Peyer's patch (tissue), 4 donors: ENCODE measurements at regions not wholly inside any gene's neighbourhood (a gene's known extent, or its start where the extent isn't known, plus 50 kb on each side); places are given as distances from the start of the nearest gene placed in this dataset.
A peak's percentile ranks its signal among the peaks of the same experiment; 100 is the strongest.

Source experiments
- DNase-seq, 3 donors: peaks; one replicate each; pipeline ENCODE4 v3.0.0-alpha.2; 2017 to 2019
- H3K27ac ChIP-seq, 4 donors: fragments of 200-600 bp; sonication (generic); one replicate each; pipeline ENCODE4 v1.5.1; 2016 to 2019
- H3K27me3 ChIP-seq, 2 donors: fragments of 200-600 bp; sonication (generic); one replicate each; pipeline ENCODE4 v1.5.1; 2019
- H3K36me3 ChIP-seq, 3 donors: fragments of 200-600 bp; sonication (generic); one replicate each; pipeline ENCODE4 v1.5.1; 2016 to 2019
- H3K4me1 ChIP-seq, 4 donors: fragments of 200-600 bp; sonication (generic); one replicate each; pipeline ENCODE4 v1.5.1; 2016 to 2019
- H3K4me3 ChIP-seq, 4 donors: fragments of 200-600 bp; sonication (generic); 1 replicate in 3 of 4; 2 replicates in 1 of 4; pipeline ENCODE4 v1.5.1; 2016 to 2019; ENCODE audit warnings: mild to moderate bottlenecking in 1 of 4
- H3K9me3 ChIP-seq, 4 donors: fragments of 200-600 bp; sonication (generic); one replicate each; pipeline ENCODE4 v1.5.1; 2016 to 2019; ENCODE audit warnings: mild to moderate bottlenecking in 1 of 4
- POLR2A ChIP-seq, 2 donors: fragments of 450-650 bp; IDR thresholded peaks; one replicate each; pipeline ENCODE4 v1.5.1; 2017; ENCODE audit warnings: antibody characterized with exemption in 2 of 2, mild to moderate bottlenecking in 2 of 2, moderate library complexity in 2 of 2
- TF ChIP-seq, protein P1 (sequence below), 6 experiments: fragments of 450-650 bp in 4 of 6; fragments of 200-600 bp in 2 of 6; sonication (generic) in 1 of 6; IDR thresholded peaks; one replicate each; pipeline ENCODE4 v1.5.1; 2017 to 2019; ENCODE audit warnings: antibody characterized with exemption in 6 of 6, mild to moderate bottlenecking in 3 of 6, moderate library complexity in 1 of 6

- H3K9me3 ChIP-seq: peaks cover 0 to 4% (median 0%) of the 10 kb centered on the region in 4 donors
- no peak overlapping the region for H3K4me3 ChIP-seq
- H3K27ac ChIP-seq: no peak overlapping the region
- TF ChIP-seq POLR2A (IDR thresholded peaks at IDR 0.05): no peak
- TF ChIP-seq, protein P1, sequence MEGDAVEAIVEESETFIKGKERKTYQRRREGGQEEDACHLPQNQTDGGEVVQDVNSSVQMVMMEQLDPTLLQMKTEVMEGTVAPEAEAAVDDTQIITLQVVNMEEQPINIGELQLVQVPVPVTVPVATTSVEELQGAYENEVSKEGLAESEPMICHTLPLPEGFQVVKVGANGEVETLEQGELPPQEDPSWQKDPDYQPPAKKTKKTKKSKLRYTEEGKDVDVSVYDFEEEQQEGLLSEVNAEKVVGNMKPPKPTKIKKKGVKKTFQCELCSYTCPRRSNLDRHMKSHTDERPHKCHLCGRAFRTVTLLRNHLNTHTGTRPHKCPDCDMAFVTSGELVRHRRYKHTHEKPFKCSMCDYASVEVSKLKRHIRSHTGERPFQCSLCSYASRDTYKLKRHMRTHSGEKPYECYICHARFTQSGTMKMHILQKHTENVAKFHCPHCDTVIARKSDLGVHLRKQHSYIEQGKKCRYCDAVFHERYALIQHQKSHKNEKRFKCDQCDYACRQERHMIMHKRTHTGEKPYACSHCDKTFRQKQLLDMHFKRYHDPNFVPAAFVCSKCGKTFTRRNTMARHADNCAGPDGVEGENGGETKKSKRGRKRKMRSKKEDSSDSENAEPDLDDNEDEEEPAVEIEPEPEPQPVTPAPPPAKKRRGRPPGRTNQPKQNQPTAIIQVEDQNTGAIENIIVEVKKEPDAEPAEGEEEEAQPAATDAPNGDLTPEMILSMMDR (IDR thresholded peaks at IDR 0.05): no peak
- no peaks in the 10 kb centered on the region for H3K4me1 ChIP-seq
- DNase-seq: no peak
- H3K36me3 ChIP-seq: no peaks in the 10 kb centered on the region
- no peaks in the 10 kb centered on the region for H3K27me3 ChIP-seq
Observed at GRCh38 chr13:82848766-82849165, 1033.5 kb downstream of the SLITRK1 start.

GRCh38 chr13:82847595-82847994 lies 1034.7 kb downstream of the SLITRK1 start:
- Histone ChIP-seq H3K4me3 (no peak overlapping the region), H3K27ac (no peak overlapping the region), H3K9me3 (peaks cover 0 to 4% (median 0%) of the 10 kb centered on the region in 4 donors), H3K36me3 (no peaks in the 10 kb centered on the region), H3K27me3 (no peaks in the 10 kb centered on the region), H3K4me1 (no peaks in the 10 kb centered on the region)
- no peak for DNase-seq
- TF ChIP-seq, protein P1 (IDR thresholded peaks at IDR 0.05): no peak
- no peak for TF ChIP-seq POLR2A (IDR thresholded peaks at IDR 0.05)

DNA sequence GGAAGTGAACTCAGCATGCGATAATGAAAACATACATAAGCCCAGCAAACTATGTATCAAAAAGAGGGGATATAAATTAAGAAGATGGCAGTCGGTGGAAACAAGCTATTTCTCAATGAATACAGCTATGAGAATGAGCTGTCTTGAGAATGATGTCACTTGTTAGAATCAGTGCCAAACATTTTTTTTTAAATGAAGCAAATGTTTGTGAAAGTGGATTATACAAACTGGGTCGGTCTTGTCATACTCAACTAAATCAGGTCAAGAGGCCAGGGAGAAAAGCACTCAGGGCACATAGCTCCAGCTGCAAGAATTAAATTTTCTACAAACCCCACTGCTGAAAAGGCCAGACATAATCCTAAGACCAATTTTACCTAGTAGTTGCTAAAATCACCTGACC lies 1048.4 kb downstream of the SLITRK1 start:
- no peaks in the 10 kb centered on the region for H3K4me1 ChIP-seq
- no peaks in the 10 kb centered on the region for H3K9me3 ChIP-seq
- DNase-seq: no peak
- H3K4me3 ChIP-seq: no peak overlapping the region
- H3K27ac ChIP-seq: no peak overlapping the region
- H3K36me3 ChIP-seq: no peaks in the 10 kb centered on the region
- no peaks in the 10 kb centered on the region for H3K27me3 ChIP-seq
- TF ChIP-seq POLR2A (IDR thresholded peaks at IDR 0.05): no peak
- TF ChIP-seq, protein P1 (IDR thresholded peaks at IDR 0.05): no peak

DNA sequence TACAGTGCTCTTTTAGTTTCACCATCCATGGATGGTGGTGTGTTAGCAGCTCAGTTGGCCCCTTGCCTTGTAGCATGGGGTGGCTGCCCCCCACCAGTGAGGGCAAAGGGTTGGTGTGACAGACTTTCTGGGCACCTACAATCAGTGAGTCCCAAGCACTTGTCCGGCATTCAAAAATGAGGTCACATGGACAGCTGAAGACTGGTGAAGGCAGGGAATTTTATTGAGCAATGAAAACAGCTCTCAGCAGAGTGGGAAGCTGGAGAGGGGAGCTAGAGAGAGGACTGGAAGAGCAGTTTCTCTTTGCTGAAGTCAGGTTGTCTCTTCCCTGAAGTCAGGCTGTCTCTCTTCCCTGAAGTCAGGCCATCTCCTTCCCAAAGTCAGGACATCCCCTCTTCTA lies 1053.2 kb downstream of the SLITRK1 start:
- H3K27me3 ChIP-seq: no peaks in the 10 kb centered on the region
- no peaks in the 10 kb centered on the region for H3K9me3 ChIP-seq
- H3K36me3 ChIP-seq: no peaks in the 10 kb centered on the region
- no peak for TF ChIP-seq POLR2A (IDR thresholded peaks at IDR 0.05)
- TF ChIP-seq, protein P1 (IDR thresholded peaks at IDR 0.05): no peak
- H3K4me3 ChIP-seq: no peak overlapping the region
- H3K27ac ChIP-seq: no peak overlapping the region
- DNase-seq: no peak
- H3K4me1 ChIP-seq: no peaks in the 10 kb centered on the region

DNA sequence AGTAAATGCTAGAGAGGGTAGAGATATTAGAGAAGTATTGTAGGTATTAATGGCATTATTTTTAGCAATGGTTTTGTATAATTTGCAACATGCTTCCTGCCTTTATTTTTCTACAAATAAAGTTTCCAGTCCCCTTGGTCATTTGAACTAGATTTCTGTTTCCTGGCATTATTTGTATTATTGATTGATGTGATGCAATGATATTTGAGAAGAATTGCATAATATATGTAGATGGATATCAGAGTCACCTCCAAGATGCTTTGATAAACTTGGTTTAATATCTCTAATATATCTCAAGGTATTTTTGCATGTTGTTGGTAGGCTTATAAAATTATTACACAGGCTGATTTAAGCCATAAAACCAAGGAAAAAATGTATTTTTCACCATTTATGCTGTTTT lies 1054.5 kb downstream of the SLITRK1 start:
- H3K4me1 ChIP-seq: no peaks in the 10 kb centered on the region
- no peak for DNase-seq
- no peaks in the 10 kb centered on the region for H3K36me3 ChIP-seq
- no peaks in the 10 kb centered on the region for H3K9me3 ChIP-seq
- H3K27ac ChIP-seq: no peak overlapping the region
- TF ChIP-seq, protein P1 (IDR thresholded peaks at IDR 0.05): no peak
- no peak for TF ChIP-seq POLR2A (IDR thresholded peaks at IDR 0.05)
- no peaks in the 10 kb centered on the region for H3K27me3 ChIP-seq
- no peak overlapping the region for H3K4me3 ChIP-seq

DNA sequence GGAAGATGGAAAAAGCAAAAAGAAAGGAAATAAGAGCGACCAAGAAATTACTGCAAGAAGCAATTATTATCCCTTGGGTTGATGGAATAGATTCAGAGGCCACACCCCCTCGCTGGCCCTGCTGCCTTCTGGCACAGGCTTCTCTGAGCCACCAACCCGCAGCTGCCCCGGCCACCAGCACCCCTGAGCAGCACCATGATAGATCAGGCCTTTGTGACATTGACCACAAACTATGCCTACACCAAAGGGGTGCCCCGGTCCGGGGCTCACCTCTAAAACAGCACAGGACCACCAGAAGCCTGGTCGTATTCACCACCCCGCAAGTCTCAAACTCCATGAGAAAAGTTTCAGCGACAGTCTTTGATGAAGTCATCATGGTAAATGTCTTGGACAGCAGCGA lies 1059.3 kb downstream of the SLITRK1 start:
- Histone ChIP-seq H3K27ac (no peak overlapping the region), H3K4me1 (no peaks in the 10 kb centered on the region), H3K36me3 (no peaks in the 10 kb centered on the region), H3K27me3 (no peaks in the 10 kb centered on the region), H3K4me3 (no peak overlapping the region), H3K9me3 (no peaks in the 10 kb centered on the region)
- TF ChIP-seq POLR2A (IDR thresholded peaks at IDR 0.05): no peak
- TF ChIP-seq, protein P1 (IDR thresholded peaks at IDR 0.05): no peak
- peak in 1 of 3 donors; percentile 30 for DNase-seq
